ENCODE measurements at regions not wholly inside any gene's neighbourhood (a gene's known extent, or its start where the extent isn't known, plus 50 kb on each side); places are given as distances from the start of the nearest gene placed in this dataset.

DNA sequence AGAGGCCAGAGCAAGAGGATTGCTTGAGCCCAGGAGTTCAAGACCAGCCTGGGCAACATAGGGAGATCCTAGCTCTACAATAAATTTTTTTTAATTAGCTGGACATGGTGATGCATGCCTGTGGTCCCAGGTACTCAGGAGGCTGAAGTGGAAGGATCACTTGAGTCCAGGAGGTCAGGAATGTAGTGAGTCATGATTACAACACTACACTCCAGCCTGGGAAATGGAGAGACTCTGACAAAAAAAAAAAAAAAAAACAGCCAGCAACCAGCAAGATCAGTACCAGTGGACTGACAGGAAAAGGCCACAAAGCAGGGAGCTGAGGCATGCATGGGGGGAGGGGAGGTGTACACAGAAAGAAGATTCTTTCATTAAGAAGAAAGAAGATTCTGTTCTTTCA, 52.7 kb upstream of the RFXAP start:
- DNase-seq: no peak
- Histone ChIP-seq H3K27me3 (ENCODE audit: control insufficient read depth in 3 of 3, insufficient read depth in 3 of 3, low read length in 3 of 3) (peaks cover 0 to 2% (median 0%) of the 10 kb centered on the region in 3 donors), H3K9me3 (ENCODE audit: control insufficient read depth in 2 of 2, insufficient read depth in 1 of 2, low read depth in 1 of 2, low read length in 1 of 2) (peaks cover 0 to 5% of the 10 kb centered on the region in 2 donors), H3K4me1 (ENCODE audit: control insufficient read depth in 3 of 3, insufficient read depth in 2 of 3, low read depth in 1 of 3, low read length in 2 of 3) (no peaks in the 10 kb centered on the region), H3K4me3 (ENCODE audit: low read depth in 1 of 3, low read length in 3 of 3) (no peak overlapping the region), H3K36me3 (ENCODE audit: control insufficient read depth in 3 of 3, insufficient read depth in 2 of 3, low read depth in 1 of 3, low read length in 3 of 3) (no peaks in the 10 kb centered on the region), H3K27ac (ENCODE audit: low read depth in 1 of 3, low read length in 2 of 3) (no peak overlapping the region)
- no peak for FAIRE-seq

DNA sequence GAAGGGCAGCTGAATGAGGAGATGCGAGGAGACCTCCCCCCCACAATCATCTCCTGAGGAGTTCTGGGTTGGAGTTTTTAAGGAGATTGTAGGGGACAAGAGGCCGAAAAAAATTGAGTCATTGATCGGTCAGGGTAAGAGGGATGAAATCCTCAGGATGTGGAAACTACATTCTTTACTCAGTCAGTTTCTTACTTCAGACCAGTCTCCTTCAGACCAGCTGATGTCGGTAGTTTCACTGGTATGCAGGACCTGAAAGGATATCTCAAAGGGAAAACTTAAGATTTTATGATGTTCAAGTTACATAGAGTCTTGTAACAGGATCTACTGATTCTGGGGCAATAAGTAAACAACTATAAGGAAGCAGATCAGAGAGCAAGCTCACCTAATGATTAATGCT, 51.7 kb upstream of the RFXAP start:
- WGBS, 3 donors: 88 to 94% (median 91%) methylated on average over 4 of the region's 4 CpGs
- Histone ChIP-seq H3K4me3 (ENCODE audit: low read depth in 1 of 3, low read length in 3 of 3) (no peak overlapping the region), H3K9me3 (ENCODE audit: control insufficient read depth in 2 of 2, insufficient read depth in 1 of 2, low read depth in 1 of 2, low read length in 1 of 2) (peaks cover 0 to 5% of the 10 kb centered on the region in 2 donors), H3K4me1 (ENCODE audit: control insufficient read depth in 3 of 3, insufficient read depth in 2 of 3, low read depth in 1 of 3, low read length in 2 of 3) (no peaks in the 10 kb centered on the region), H3K27ac (ENCODE audit: low read depth in 1 of 3, low read length in 2 of 3) (no peak overlapping the region), H3K27me3 (ENCODE audit: control insufficient read depth in 3 of 3, insufficient read depth in 3 of 3, low read length in 3 of 3) (peaks cover 0 to 2% (median 0%) of the 10 kb centered on the region in 3 donors), H3K36me3 (ENCODE audit: control insufficient read depth in 3 of 3, insufficient read depth in 2 of 3, low read depth in 1 of 3, low read length in 3 of 3) (no peaks in the 10 kb centered on the region)
- FAIRE-seq: no peak
- no peak for DNase-seq

DNA sequence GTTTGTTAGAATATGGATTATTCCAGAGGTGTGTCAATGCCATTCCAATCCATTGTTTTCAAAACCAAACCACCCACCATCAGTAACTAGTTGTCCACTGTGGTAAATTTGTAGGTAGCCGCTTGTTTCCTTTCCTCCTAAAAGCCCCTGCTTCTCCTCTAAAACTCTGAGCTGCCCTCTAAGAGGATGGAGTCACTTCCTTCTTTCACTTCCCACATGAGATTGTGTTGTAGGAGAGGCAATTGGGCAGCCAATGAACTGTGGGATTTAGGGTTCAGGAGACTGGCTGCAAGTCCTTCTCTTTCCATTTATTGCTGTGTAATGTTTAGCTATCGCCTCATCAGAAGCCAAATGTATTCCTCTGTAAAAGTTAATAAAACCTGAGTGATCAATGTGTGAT, 49.9 kb upstream of the RFXAP start:
- DNase-seq: no peak
- H3K27ac ChIP-seq (ENCODE audit: low read depth in 1 of 3, low read length in 2 of 3): no peak overlapping the region
- H3K27me3 ChIP-seq (ENCODE audit: control insufficient read depth in 3 of 3, insufficient read depth in 3 of 3, low read length in 3 of 3): peaks cover 0 to 2% (median 0%) of the 10 kb centered on the region in 3 donors
- H3K9me3 ChIP-seq (ENCODE audit: control insufficient read depth in 2 of 2, insufficient read depth in 1 of 2, low read depth in 1 of 2, low read length in 1 of 2): peaks cover 0 to 5% of the 10 kb centered on the region in 2 donors
- FAIRE-seq: no peak
- 74 to 81% (median 75%) methylated on average over 2 of the region's 2 CpGs for WGBS, 3 donors
- no peak overlapping the region for H3K4me3 ChIP-seq (ENCODE audit: low read depth in 1 of 3, low read length in 3 of 3)
- no peaks in the 10 kb centered on the region for H3K36me3 ChIP-seq (ENCODE audit: control insufficient read depth in 3 of 3, insufficient read depth in 2 of 3, low read depth in 1 of 3, low read length in 3 of 3)
- H3K4me1 ChIP-seq (ENCODE audit: control insufficient read depth in 3 of 3, insufficient read depth in 2 of 3, low read depth in 1 of 3, low read length in 2 of 3): no peaks in the 10 kb centered on the region

All from small intestine (tissue), 7 donors.